ENCODE measurements at regions not wholly inside any gene's neighbourhood (a gene's known extent, or its start where the extent isn't known, plus 50 kb on each side); places are given as distances from the start of the nearest gene placed in this dataset.

DNA sequence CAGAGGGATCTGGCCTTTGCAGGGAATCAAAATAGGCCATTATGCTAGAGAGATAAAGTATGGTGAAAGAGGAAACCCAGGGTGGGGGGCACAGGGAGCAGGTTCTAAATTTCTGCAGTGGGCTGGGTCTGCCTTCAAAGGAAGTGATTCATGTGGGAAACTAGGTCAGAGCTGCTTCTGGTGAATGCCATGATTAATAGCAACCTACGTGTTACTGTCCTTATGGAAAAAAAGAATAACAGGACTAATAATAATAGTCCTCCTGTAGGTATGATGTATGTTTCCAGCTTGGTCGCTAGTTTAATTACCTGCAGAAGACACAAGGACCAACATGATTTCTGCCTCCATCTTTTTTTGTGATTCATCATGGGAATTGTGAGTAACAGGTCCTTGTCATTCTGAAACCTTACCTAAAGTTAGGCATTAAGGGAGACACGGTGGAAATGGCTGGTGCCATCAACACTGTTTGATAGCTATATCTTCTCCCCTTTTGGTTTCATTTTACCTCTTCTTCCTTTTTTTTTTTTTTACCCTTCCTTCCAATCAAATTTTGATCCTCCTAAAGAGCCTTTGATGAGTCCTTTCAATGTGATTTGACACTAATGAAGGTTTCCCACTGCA is 180.4 kb downstream of the CPEB2 start (continued):
- no peak for TF ChIP-seq FOXK2 (IDR thresholded peaks at IDR 0.05)
- TF ChIP-seq PAX5 (IDR thresholded peaks at IDR 0.05; ENCODE audit: borderline replicate concordance, low read depth, low read length) = no peak
- TF ChIP-seq, protein P1, sequence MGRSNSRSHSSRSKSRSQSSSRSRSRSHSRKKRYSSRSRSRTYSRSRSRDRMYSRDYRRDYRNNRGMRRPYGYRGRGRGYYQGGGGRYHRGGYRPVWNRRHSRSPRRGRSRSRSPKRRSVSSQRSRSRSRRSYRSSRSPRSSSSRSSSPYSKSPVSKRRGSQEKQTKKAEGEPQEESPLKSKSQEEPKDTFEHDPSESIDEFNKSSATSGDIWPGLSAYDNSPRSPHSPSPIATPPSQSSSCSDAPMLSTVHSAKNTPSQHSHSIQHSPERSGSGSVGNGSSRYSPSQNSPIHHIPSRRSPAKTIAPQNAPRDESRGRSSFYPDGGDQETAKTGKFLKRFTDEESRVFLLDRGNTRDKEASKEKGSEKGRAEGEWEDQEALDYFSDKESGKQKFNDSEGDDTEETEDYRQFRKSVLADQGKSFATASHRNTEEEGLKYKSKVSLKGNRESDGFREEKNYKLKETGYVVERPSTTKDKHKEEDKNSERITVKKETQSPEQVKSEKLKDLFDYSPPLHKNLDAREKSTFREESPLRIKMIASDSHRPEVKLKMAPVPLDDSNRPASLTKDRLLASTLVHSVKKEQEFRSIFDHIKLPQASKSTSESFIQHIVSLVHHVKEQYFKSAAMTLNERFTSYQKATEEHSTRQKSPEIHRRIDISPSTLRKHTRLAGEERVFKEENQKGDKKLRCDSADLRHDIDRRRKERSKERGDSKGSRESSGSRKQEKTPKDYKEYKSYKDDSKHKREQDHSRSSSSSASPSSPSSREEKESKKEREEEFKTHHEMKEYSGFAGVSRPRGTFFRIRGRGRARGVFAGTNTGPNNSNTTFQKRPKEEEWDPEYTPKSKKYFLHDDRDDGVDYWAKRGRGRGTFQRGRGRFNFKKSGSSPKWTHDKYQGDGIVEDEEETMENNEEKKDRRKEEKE (IDR thresholded peaks at IDR 0.05) = no peak
- TF ChIP-seq SP1 (IDR thresholded peaks at IDR 0.05; ENCODE audit: low read depth, low read length) = no peak
- no peak for TF ChIP-seq USF2 (IDR thresholded peaks at IDR 0.05; ENCODE audit: borderline replicate concordance, low read depth, low read length)
- TF ChIP-seq NKRF (conservative IDR thresholded peaks at IDR 0.05) = no peak
- TF ChIP-seq RAD51 (IDR thresholded peaks at IDR 0.05) = no peak

DNA sequence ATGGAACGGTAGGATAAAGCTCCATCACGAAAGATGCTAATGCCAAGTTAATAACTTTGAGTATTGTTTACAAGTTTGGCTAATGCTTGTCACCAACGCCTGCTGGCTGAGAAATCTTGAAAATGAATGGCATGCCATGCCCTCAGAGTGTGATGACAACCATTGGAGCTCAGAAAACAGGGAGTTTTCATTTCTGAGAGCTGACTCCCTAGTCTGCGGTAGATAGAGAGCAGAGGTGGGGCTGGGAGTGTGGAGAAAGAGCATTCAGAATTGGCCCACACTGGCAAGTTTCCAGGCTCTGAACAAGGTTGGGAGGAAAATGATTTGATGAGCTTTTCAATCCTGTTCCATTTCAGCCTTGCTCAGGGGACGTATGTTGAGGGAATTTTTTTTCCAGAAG is 183.9 kb downstream of the CPEB2 start:
- H3K27ac ChIP-seq (ENCODE audit: control insufficient read depth, insufficient read depth) = no peak overlapping the region
- no peak for ATAC-seq
- in situ Hi-C loops (cut with MboI) = no loop called here
- no peak overlapping the region for H3K4me3 ChIP-seq
- POLR2A ChIA-PET = no interaction called here
- no TSS peak for BruUV-seq (replicated peaks)
- H3K4me1 ChIP-seq (ENCODE audit: control insufficient read depth, insufficient read depth, low read length) = no peaks in the 10 kb centered on the region
- H4K20me1 ChIP-seq (ENCODE audit: control insufficient read depth, insufficient read depth) = no peaks in the 10 kb centered on the region
- no peaks in the 10 kb centered on the region for H3K36me3 ChIP-seq (ENCODE audit: control insufficient read depth in 2 of 2, insufficient read depth in 2 of 2, low read length in 1 of 2)
- no peaks in the 10 kb centered on the region for H3K79me2 ChIP-seq (ENCODE audit: control insufficient read depth, insufficient read depth, low read length)
- SMC1A ChIA-PET (ENCODE audit: uncharacterized antibody, unreplicated experiment) = no interaction called here
- no peak overlapping the region for H2AFZ ChIP-seq (ENCODE audit: control insufficient read depth, low read depth, low read length)
- H3K4me2 ChIP-seq (ENCODE audit: control insufficient read depth, insufficient read depth) = no peak overlapping the region
- no peaks in the 10 kb centered on the region for H3K27me3 ChIP-seq (replicated peaks in 1 of 2; ENCODE audit: control insufficient read depth in 2 of 2, insufficient read depth in 2 of 2, low read length in 1 of 2)
- RAD21 ChIA-PET (ENCODE audit: unreplicated experiment) = no interaction called here
- no peak for FAIRE-seq
- 36% methylated on average over 5 of the region's 5 CpGs for WGBS (ENCODE audit: insufficient coverage, insufficient replicate concordance, low lambda C conversion rate, missing lambda C conversion rate)
- intact Hi-C loops (cut with micrococcal nuclease; ENCODE audit: unreplicated experiment) = no loop called here
- no peak for DNase-seq (ENCODE audit: low read depth, low spot score)
- H3K9ac ChIP-seq (ENCODE audit: control insufficient read depth, insufficient read depth, low read length) = no peak overlapping the region
- CTCF ChIA-PET = no interaction called here
- no peaks in the 10 kb centered on the region for H3K9me3 ChIP-seq (replicated peaks; ENCODE audit: control insufficient read depth, insufficient read depth, low read length)
- TF ChIP-seq MXI1 (IDR thresholded peaks at IDR 0.05; ENCODE audit: low read depth, low read length) (no peak), BMI1 (IDR thresholded peaks at IDR 0.05; ENCODE audit: borderline replicate concordance) (no peak), POU2F2 (IDR thresholded peaks at IDR 0.05; ENCODE audit: borderline replicate concordance, low read depth, low read length) (no peak), ZBTB33 (IDR thresholded peaks at IDR 0.05) (no peak), GABPA (IDR thresholded peaks at IDR 0.05; ENCODE audit: low read depth) (no peak)
- TF ChIP-seq, protein P2, sequence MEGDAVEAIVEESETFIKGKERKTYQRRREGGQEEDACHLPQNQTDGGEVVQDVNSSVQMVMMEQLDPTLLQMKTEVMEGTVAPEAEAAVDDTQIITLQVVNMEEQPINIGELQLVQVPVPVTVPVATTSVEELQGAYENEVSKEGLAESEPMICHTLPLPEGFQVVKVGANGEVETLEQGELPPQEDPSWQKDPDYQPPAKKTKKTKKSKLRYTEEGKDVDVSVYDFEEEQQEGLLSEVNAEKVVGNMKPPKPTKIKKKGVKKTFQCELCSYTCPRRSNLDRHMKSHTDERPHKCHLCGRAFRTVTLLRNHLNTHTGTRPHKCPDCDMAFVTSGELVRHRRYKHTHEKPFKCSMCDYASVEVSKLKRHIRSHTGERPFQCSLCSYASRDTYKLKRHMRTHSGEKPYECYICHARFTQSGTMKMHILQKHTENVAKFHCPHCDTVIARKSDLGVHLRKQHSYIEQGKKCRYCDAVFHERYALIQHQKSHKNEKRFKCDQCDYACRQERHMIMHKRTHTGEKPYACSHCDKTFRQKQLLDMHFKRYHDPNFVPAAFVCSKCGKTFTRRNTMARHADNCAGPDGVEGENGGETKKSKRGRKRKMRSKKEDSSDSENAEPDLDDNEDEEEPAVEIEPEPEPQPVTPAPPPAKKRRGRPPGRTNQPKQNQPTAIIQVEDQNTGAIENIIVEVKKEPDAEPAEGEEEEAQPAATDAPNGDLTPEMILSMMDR (IDR thresholded peaks at IDR 0.05 in 2 of 3, conservative IDR thresholded peaks at IDR 0.05 in 1 of 3; ENCODE audit: control insufficient read depth in 2 of 3, extremely low read depth in 1 of 3, insufficient read depth in 1 of 3, low read depth in 3 of 3, low read length in 3 of 3) = no peak
